Breast epithelium (tissue), 3 donors: ENCODE measurements at regions not wholly inside any gene's neighbourhood (a gene's known extent, or its start where the extent isn't known, plus 50 kb on each side); places are given as distances from the start of the nearest gene placed in this dataset.

Source experiments
- POLR2A ChIP-seq: fragments of 450-650 bp; IDR thresholded peaks from one replicate; pipeline ENCODE4 v1.6.1; 2016; ENCODE audit warnings: antibody characterized with exemption, mild to moderate bottlenecking, moderate library complexity
- POLR2AphosphoS5 ChIP-seq, 3 donors: sonication (generic); formaldehyde crosslinking; IDR thresholded peaks; one replicate each; pipeline ENCODE4 v1.6.1; 2017; ENCODE audit warnings: antibody characterized with exemption in 3 of 3
- TF ChIP-seq, protein P1 (sequence below), 3 donors: fragments of 450-650 bp; IDR thresholded peaks; one replicate each; pipeline ENCODE4 v1.5.1; 2016 to 2017; ENCODE audit warnings: antibody characterized with exemption in 3 of 3, mild to moderate bottlenecking in 3 of 3, moderate library complexity in 3 of 3

DNA sequence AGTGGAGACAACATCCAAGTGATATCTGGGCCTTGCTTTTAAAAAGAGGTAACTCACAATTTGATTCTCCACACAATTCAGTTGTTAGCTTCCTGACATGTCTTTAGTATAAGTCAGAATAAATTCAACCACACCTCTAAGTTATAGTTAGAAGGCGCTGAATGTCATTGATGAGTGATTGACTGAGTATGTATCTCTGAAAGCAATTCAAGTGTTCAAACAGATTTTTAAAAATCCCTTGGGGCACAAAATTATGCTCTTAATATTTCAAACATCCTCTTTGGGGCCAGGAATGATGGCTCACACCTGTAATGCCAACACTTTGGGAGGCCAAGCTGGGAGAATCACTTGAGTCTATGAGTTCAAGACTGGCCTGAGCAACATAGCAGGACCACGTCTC, 137.0 kb upstream of the PRR20A start:
- TF ChIP-seq POLR2AphosphoS5 (IDR thresholded peaks at IDR 0.05) = no peak
- TF ChIP-seq, protein P1, sequence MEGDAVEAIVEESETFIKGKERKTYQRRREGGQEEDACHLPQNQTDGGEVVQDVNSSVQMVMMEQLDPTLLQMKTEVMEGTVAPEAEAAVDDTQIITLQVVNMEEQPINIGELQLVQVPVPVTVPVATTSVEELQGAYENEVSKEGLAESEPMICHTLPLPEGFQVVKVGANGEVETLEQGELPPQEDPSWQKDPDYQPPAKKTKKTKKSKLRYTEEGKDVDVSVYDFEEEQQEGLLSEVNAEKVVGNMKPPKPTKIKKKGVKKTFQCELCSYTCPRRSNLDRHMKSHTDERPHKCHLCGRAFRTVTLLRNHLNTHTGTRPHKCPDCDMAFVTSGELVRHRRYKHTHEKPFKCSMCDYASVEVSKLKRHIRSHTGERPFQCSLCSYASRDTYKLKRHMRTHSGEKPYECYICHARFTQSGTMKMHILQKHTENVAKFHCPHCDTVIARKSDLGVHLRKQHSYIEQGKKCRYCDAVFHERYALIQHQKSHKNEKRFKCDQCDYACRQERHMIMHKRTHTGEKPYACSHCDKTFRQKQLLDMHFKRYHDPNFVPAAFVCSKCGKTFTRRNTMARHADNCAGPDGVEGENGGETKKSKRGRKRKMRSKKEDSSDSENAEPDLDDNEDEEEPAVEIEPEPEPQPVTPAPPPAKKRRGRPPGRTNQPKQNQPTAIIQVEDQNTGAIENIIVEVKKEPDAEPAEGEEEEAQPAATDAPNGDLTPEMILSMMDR (IDR thresholded peaks at IDR 0.05) = no peak
- no peak for TF ChIP-seq POLR2A
